Mesodermal cell (in vitro differentiated cells): ENCODE measurements at regions not wholly inside any gene's neighbourhood (a gene's known extent, or its start where the extent isn't known, plus 50 kb on each side); places are given as distances from the start of the nearest gene placed in this dataset.

Experiments
- H3K27ac ChIP-seq: 2 replicates; pipeline ENCODE4 v1.7.0; 2013; ENCODE audit warnings: mild to moderate bottlenecking, low read depth, low read length, moderate library complexity; ENCODE audit not compliant: severe bottlenecking
- H3K36me3 ChIP-seq: 2 replicates; pipeline ENCODE4 v1.7.1; 2013; ENCODE audit warnings: mild to moderate bottlenecking, low read length, moderate library complexity; ENCODE audit not compliant: control insufficient read depth, insufficient read depth
- H3K4me1 ChIP-seq: one replicate; pipeline ENCODE4 v1.7.1; 2013; ENCODE audit warnings: mild to moderate bottlenecking, low read length; ENCODE audit not compliant: insufficient read depth, control insufficient read depth, poor library complexity, severe bottlenecking
- H3K4me3 ChIP-seq: 2 replicates; pipeline ENCODE4 v1.7.0; 2013; ENCODE audit warnings: low read length, control low read depth, mild to moderate bottlenecking; ENCODE audit not compliant: insufficient read depth, poor library complexity, severe bottlenecking; ENCODE audit errors: extremely low read depth
- H3K9me3 ChIP-seq: 2 replicates; pipeline ENCODE4 v1.7.1; 2013; ENCODE audit warnings: mild to moderate bottlenecking, low read length, moderate library complexity; ENCODE audit not compliant: control insufficient read depth
- WGBS, 2 experiments: methylation state at CpG; one replicate each; pipeline ENCODE4 v1.1.5; 2013; ENCODE audit warnings: missing lambda C conversion rate in 2 of 2; ENCODE audit not compliant: insufficient coverage in 2 of 2; 5-methylcytosine and 5-hydroxymethylcytosine counted together

DNA sequence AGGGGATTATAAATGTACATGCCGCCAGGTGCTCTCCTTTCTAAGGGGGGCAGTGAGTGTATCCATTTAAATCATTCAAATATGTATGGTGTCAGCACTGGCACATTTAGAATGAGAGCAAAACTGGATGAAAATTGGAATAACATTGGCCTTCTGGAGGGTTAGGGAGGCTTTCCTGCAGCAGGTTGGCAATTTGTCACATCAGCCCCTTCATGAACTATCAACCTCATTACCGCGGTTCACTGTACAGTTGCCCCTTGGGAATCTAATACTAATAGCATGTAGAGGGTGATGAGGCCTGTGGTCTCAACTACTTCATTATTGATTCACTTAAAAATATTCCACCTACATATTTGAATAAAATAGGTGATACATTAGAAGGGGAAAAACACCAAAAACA is 117.9 kb downstream of the PDHA2 start:
- Histone ChIP-seq H3K4me3 (no peak overlapping the region), H3K27ac (no peak overlapping the region), H3K4me1 (no peaks in the 10 kb centered on the region), H3K9me3 (no peaks in the 10 kb centered on the region), H3K36me3 (no peaks in the 10 kb centered on the region)
- 80% methylated on average over 1 of the region's 3 CpGs; no CpG with 5 or more reads in 1 of the 2 experiments for WGBS, 2 experiments

DNA sequence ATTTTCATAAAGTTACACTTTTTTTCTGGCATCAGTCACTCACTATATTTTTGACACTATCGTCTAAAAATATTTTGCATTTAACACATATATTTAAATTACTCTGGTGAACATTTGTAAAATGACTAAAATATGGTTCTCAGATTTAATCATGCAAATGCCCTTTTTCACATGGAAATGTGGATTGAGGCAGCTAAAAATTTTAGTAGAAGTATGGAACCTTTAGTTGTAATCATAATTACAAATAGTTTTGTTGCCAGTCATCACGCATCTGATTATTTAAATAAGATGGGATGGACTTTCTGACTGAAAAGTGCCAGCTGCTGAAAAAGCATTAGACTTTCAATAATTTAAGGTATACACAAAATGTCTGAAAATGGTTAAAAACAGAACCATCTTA is 119.3 kb downstream of the PDHA2 start:
- WGBS, 2 experiments = no CpG with 5 or more reads among the region's 2 CpGs
- Histone ChIP-seq H3K27ac (no peak overlapping the region), H3K9me3 (no peaks in the 10 kb centered on the region), H3K4me3 (no peak overlapping the region), H3K4me1 (no peaks in the 10 kb centered on the region), H3K36me3 (no peaks in the 10 kb centered on the region)

DNA sequence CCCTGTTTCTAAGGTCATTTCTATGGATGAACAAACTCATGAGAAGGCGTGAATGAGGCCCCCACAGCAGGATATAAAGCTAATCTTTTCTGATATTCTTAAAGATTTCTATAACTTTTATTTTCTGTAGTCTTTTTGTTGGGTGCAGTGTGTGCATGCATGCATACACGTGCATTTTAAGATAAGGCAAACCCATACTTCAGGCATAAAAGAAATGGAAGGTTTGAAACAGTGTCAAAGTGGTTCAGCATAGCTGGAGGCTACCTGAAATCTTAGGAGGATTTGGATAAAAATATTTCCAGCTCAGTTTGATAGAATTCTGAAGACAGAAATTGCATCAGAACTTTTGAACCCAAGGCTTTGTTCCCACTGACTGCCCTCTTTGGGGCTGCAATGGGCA is 119.7 kb downstream of the PDHA2 start:
- Histone ChIP-seq H3K27ac (no peak overlapping the region), H3K36me3 (no peaks in the 10 kb centered on the region), H3K4me1 (no peaks in the 10 kb centered on the region), H3K9me3 (no peaks in the 10 kb centered on the region), H3K4me3 (no peak overlapping the region)
- WGBS, 2 experiments = no CpG with 5 or more reads among the region's 2 CpGs

DNA sequence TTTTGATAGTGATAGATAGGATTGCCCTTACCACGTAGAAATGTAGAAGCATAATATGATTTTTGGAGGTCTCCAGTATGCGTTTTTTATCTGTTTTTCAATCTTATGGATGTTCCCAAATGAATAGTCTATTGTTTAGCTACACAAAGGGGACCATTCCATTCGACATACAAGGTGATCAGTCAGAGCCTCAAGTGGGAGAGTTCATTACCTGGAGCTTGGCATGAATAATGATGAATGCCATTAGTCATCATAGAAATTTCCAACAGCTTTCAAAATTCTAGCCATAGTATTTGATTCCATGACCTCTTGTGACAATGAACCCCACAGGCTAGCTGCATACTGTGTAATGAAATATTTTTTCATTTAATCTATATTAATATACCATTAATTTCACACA is 123.6 kb downstream of the PDHA2 start:
- 80% methylated on average over 2 of the region's 3 CpGs; no CpG with 5 or more reads in 1 of the 2 experiments for WGBS, 2 experiments
- Histone ChIP-seq H3K27ac (no peak overlapping the region), H3K9me3 (no peaks in the 10 kb centered on the region), H3K36me3 (no peaks in the 10 kb centered on the region), H3K4me1 (no peaks in the 10 kb centered on the region), H3K4me3 (no peak overlapping the region)

DNA sequence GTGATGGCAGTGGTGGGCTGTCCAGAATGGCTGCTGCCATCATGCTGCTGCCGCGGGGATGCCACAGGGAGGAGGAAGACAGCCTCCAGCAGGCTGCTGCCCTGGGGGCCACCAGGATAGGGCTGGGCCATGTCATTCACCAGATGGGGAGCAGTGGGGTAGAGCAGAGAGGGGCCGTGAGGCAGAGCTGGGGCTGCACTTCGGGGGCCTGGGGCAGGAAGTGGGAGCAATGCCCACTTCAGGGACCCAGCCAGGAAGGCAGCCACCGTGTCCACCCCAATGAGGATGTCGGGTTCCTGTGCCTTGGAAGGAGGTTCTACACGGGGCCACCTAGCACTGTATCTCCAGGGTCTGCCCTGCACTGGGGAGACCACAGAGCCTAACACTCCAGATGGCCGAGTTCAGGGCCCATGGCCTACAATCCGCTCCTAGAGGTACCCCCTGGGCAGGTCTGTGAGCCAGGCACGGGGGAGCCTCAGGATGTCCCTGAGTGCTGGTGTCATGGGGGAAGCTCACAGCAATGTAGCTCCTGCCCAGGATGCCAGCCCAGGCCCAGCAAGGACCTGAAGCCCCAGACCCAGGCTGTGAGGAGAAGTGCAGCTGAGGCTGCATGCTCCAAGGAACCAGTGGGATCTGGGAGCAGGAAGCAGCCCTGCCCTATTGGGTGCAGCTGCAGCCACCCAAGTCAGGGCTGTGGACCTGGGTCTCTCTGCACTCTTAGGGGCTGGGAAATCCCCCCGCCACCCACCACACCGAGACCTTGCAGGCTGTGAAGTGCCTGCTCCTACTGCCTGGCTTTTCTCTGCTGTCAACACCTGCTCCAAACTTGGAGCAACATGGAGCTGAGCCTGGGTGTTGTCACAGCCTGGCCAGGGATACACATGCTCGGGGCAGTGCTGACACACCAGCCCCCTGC is 140.3 kb downstream of the PDHA2 start:
- Histone ChIP-seq H3K36me3 (no peaks in the 10 kb centered on the region), H3K4me3 (no peak overlapping the region), H3K9me3 (peaks cover 5% of the 10 kb centered on the region), H3K27ac (no peak overlapping the region), H3K4me1 (no peaks in the 10 kb centered on the region)
- WGBS, 2 experiments = 91% methylated on average over 12 to 13 of the region's 13 CpGs

DNA sequence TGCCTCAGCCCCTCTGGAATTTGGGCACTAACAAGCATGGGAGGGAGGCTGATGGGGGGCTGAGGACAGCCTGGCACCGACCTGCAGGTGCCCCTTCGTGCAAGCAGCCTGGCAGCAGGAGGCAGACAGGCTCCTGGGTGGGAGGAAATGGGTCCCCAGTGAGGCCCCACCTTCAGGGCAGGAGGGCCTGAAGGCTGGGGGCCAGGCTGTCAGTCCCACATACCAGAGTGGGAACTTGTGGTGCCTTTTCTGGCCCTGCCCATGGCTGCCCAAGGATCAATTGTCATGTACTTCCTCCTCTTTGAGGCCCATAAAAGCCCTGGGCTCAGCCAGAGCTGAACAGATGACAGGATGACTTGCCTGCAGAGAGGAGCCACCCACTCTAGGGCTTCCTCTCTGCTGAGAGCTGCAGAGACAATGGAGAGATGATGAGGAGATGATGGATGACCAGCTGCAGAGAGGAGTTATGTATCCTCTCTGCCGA is 141.0 kb downstream of the PDHA2 start:
- Histone ChIP-seq H3K4me3 (no peak overlapping the region), H3K4me1 (no peaks in the 10 kb centered on the region), H3K27ac (no peak overlapping the region), H3K9me3 (peaks cover 5% of the 10 kb centered on the region), H3K36me3 (no peaks in the 10 kb centered on the region)
- WGBS, 2 experiments = 87 to 93% methylated on average over 3 of the region's 3 CpGs

DNA sequence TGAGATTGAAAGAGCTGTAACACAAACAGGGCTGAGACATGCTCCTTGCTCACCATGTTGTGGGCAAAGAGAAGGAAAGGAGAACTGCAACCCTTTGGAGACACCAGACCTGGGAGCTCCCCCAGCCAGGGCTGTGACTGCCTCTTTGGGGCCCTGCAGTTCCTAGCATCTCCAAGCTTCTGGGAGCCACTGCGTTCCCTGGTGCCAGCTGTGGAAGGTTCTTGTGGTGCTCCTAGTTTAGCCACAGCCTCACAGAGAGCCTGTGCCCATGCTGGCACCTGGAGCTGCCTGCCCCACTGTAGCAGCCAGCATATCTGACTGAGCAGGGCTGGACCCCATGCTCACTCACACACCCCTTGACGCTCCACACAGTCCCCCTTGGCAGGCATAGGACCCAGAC is 141.7 kb downstream of the PDHA2 start:
- 67 to 83% methylated on average over 1 of the region's 2 CpGs for WGBS, 2 experiments
- no peaks in the 10 kb centered on the region for H3K36me3 ChIP-seq
- H3K27ac ChIP-seq = no peak overlapping the region

DNA sequence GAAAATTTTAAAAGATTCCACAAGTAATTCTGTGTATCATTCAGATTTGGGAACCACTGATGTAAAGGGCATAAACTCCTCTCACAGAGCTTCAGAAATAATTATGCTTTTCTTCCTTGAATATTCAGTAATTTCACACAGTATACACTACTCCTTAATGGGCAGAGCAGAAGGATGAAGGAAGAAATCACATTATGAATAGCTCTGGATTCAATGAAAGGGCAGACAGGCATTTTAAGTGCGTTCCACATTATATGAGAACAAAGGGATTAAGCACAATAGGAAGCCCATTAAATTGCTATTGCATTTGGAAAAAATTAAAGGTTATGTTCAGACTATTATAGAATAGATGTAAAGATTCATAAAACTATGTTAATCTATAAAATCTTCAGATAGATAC is 142.6 kb downstream of the PDHA2 start:
- H3K4me3 ChIP-seq = no peak overlapping the region
- WGBS, 2 experiments = 88% methylated on average over 1 of the region's 1 CpG; no CpG with 5 or more reads in 1 of the 2 experiments
- no peaks in the 10 kb centered on the region for H3K4me1 ChIP-seq
- H3K36me3 ChIP-seq = no peaks in the 10 kb centered on the region
- no peak overlapping the region for H3K27ac ChIP-seq
- H3K9me3 ChIP-seq = peaks cover 5% of the 10 kb centered on the region

More for the DNA sequence above, 141.7 kb downstream of the PDHA2 start:
- Histone ChIP-seq H3K4me3 (no peak overlapping the region), H3K4me1 (no peaks in the 10 kb centered on the region), H3K9me3 (peaks cover 5% of the 10 kb centered on the region)

DNA sequence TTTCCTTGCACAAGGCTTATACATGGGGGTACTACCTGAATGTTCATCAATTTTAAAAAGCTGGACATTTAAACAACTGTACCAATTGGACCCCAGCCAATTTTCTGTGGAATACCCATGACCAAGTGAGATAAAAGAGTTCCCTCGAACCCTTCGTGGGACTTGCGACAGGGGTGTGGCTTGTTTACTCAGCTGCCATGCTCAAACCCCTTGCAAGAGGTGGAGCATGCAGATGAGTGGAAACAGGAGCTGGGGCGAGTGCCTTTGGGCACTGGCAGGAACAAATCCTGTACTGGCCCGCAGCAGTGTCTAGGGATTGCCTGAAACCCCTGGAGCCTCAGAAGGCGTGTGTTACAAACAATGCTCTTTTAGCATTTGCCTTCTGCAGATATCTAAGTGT is 144.2 kb downstream of the PDHA2 start:
- Histone ChIP-seq H3K4me1 (no peaks in the 10 kb centered on the region), H3K4me3 (no peak overlapping the region), H3K9me3 (peaks cover 5% of the 10 kb centered on the region), H3K36me3 (no peaks in the 10 kb centered on the region), H3K27ac (no peak overlapping the region)
- 86 to 98% methylated on average over 5 to 6 of the region's 6 CpGs for WGBS, 2 experiments

DNA sequence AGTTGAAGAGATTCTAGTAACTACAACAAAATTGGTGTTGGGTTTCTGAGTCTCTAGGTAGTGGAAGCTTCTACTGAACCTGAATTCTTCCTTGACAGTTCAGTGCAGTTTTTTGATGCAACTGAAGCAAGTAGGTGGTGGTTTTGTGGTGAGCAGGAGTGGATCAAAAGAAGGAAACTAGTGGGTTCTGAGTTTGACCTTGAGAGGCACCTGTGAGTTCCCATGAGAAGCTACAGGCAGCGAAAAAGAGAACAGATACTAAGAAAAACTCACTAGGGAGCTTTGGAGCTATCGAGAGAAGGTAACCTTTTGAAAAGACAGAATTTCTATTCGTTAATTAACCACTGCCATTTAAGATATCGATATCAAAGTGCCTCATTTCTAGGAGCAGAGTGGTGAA is 145.2 kb downstream of the PDHA2 start:
- H3K9me3 ChIP-seq = peaks cover 5% of the 10 kb centered on the region
- H3K4me3 ChIP-seq = no peak overlapping the region
- 92 to 100% methylated on average over 1 to 2 of the region's 4 CpGs for WGBS, 2 experiments
- no peak overlapping the region for H3K27ac ChIP-seq
- no peaks in the 10 kb centered on the region for H3K4me1 ChIP-seq
- no peaks in the 10 kb centered on the region for H3K36me3 ChIP-seq
